SK-N-SH treated with all-trans-retinoic acid at 6 μM for 48 hours (cell line): ENCODE measurements at regions not wholly inside any gene's neighbourhood (a gene's known extent, or its start where the extent isn't known, plus 50 kb on each side); places are given as distances from the start of the nearest gene placed in this dataset.

Experiments
- CSRNP3 ChIP-seq: fragments of 250-450 bp; sonication (Bioruptor Pico); IDR thresholded peaks from 2 replicates; pipeline ENCODE4 v1.5.1; 2021; ENCODE audit warnings: mild to moderate bottlenecking, moderate library complexity
- GLIS3 ChIP-seq: fragments of 250-450 bp; sonication (Bioruptor Pico); IDR thresholded peaks from 2 replicates; pipeline ENCODE4 v1.5.0; 2020; ENCODE audit warnings: mild to moderate bottlenecking, moderate library complexity
- PATZ1 ChIP-seq: fragments of 250-450 bp; sonication (Bioruptor Pico); IDR thresholded peaks from 2 replicates; pipeline ENCODE4 v1.8.0; 2020; ENCODE audit warnings: mild to moderate bottlenecking, moderate library complexity, borderline replicate concordance
- RARB ChIP-seq: fragments of 250-450 bp; sonication (Bioruptor Pico); IDR thresholded peaks from 2 replicates; pipeline ENCODE4 v1.8.0; 2021; ENCODE audit warnings: mild to moderate bottlenecking, moderate library complexity
- SNAI2 ChIP-seq: fragments of 250-450 bp; sonication (Bioruptor Pico); IDR thresholded peaks from 2 replicates; pipeline ENCODE4 v1.5.0; 2020; ENCODE audit warnings: mild to moderate bottlenecking, moderate library complexity
- TCF4 ChIP-seq: fragments of 250-450 bp; sonication (Bioruptor Pico); IDR thresholded peaks from 2 replicates; pipeline ENCODE4 v1.8.0; 2021; ENCODE audit warnings: mild to moderate bottlenecking, moderate library complexity, borderline replicate concordance
- ZC3H10 ChIP-seq: fragments of 250-450 bp; sonication (Bioruptor Pico); IDR thresholded peaks from 2 replicates; pipeline ENCODE4 v1.5.1; 2021; ENCODE audit warnings: mild to moderate bottlenecking, moderate library complexity
- ZFP30 ChIP-seq: fragments of 450-650 bp; formaldehyde crosslinking; IDR thresholded peaks from 2 replicates; pipeline ENCODE4 v1.5.0; 2022; ENCODE audit warnings: mild to moderate bottlenecking, moderate library complexity
- ZNF70 ChIP-seq: fragments of 450-650 bp; formaldehyde crosslinking; IDR thresholded peaks from 2 replicates; pipeline ENCODE4 v1.5.0; 2020; ENCODE audit warnings: mild to moderate bottlenecking, moderate library complexity

GRCh38 chr17:12261354-12261753 is 240.7 kb downstream of the MAP2K4 start:
- TF ChIP-seq RARB (CRISPR knock-in tag) (no peak), ZFP30 (no peak), ZNF70 (CRISPR knock-in tag) (no peak), TCF4 (CRISPR knock-in tag) (no peak), PATZ1 (CRISPR knock-in tag) (no peak), SNAI2 (CRISPR knock-in tag) (no peak), ZC3H10 (CRISPR knock-in tag) (no peak), CSRNP3 (CRISPR knock-in tag) (no peak), GLIS3 (CRISPR knock-in tag) (no peak)
